ENCODE measurements at regions not wholly inside any gene's neighbourhood (a gene's known extent, or its start where the extent isn't known, plus 50 kb on each side); places are given as distances from the start of the nearest gene placed in this dataset.
"Not testable (repeated sequence)": the region's sequence is repeated elsewhere in the genome, so short reads cannot be mapped to it uniquely, and the experiment has no call there.

- Mint-ChIP-seq H3K4me1 (no peaks in the 10 kb centered on the region), H3K9me3 (no peaks in the 10 kb centered on the region), H3K27me3 (no peaks in the 10 kb centered on the region), H3K36me3 (ENCODE audit: low read depth) (no peaks in the 10 kb centered on the region), H3K27ac (no peak overlapping the region), H3K4me3 (no peak overlapping the region)
- ChIA-PET CTCF (no interaction called here), POLR2A (no interaction called here)
- no peak for DNase-seq
Measured at GRCh38 chrX:114272096-114272686, 311.7 kb upstream of the HTR2C start.

GRCh38 chrX:114270371-114270770, 313.5 kb upstream of the HTR2C start:
- not testable (repeated sequence) for H3K4me1 Mint-ChIP-seq, H3K9me3 Mint-ChIP-seq

GRCh38 chrX:114268643-114269042, 315.2 kb upstream of the HTR2C start:
- Mint-ChIP-seq H3K4me1 (no peaks in the 10 kb centered on the region), H3K27ac (no peak overlapping the region), H3K9me3 (no peaks in the 10 kb centered on the region), H3K4me3 (no peak overlapping the region), H3K36me3 (ENCODE audit: low read depth) (no peaks in the 10 kb centered on the region), H3K27me3 (no peaks in the 10 kb centered on the region)
- CTCF ChIA-PET, result no interaction called here
- POLR2A ChIA-PET, result no interaction called here
- DNase-seq, result no peak

More at GRCh38 chrX:114270371-114270770, 313.5 kb upstream of the HTR2C start:
- DNase-seq; CTCF ChIA-PET; H3K4me3 Mint-ChIP-seq; H3K27ac Mint-ChIP-seq; H3K27me3 Mint-ChIP-seq; H3K36me3 Mint-ChIP-seq (ENCODE audit: low read depth); POLR2A ChIA-PET: not testable (repeated sequence)

DNA sequence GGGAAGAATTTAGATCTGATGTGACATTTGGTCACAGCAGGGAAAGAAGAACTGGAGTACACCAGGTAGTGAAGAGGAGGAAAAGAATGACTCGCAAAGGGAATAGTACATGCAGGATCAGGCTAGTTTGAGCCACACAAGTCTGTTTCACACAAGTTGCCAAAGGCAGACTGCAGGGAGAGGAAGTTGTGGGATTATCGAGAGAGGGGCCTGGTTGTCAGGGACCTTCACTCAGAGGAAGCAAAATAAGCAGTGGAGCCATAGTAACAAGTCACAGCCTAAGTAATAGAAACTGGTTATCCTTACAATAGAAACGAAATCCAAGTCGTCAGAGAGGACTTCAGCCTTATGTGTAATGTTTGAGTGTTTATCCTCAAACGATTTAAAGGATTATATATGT, 316.7 kb upstream of the HTR2C start:
- ChIA-PET CTCF (no interaction called here), POLR2A (no interaction called here)
- Mint-ChIP-seq H3K9me3 (no peaks in the 10 kb centered on the region), H3K27ac (no peak overlapping the region), H3K36me3 (ENCODE audit: low read depth) (no peaks in the 10 kb centered on the region), H3K4me3 (no peak overlapping the region), H3K27me3 (no peaks in the 10 kb centered on the region), H3K4me1 (no peaks in the 10 kb centered on the region)
- DNase-seq, result no peak

DNA sequence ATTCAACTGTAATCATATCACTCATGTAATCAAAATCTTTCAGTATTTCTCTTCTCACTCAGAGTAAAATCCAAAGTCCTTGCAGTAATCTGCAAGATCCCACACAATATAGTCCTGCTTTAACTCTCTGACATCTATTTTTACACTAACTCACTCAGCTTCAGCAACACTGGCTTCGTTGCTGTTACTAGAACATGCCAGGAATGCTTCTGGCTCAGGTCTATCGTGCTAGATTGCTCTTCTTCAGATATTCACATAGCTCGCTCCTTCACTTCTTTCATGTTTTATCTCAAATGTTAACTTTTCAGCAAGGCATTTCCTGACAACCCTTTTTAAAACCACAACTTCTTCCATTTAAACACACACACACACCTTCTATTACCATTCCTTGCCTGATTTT, 331.7 kb upstream of the HTR2C start:
- DNase-seq, result no peak
- Mint-ChIP-seq H3K27ac (no peak overlapping the region), H3K9me3 (no peaks in the 10 kb centered on the region), H3K27me3 (no peaks in the 10 kb centered on the region), H3K36me3 (ENCODE audit: low read depth) (no peaks in the 10 kb centered on the region), H3K4me1 (no peaks in the 10 kb centered on the region), H3K4me3 (no peak overlapping the region)
- ChIA-PET CTCF (interaction anchor here (0.6 to 1.0 kb wide), 2 partner anchors 9 to 1052 kb away, joined by 3 read pairs; no protein-coding TSS in a partner anchor), POLR2A (no interaction called here)

GRCh38 chrX:114251575-114251974, 332.3 kb upstream of the HTR2C start:
- Mint-ChIP-seq H3K4me1 (no peaks in the 10 kb centered on the region), H3K27ac (no peak overlapping the region), H3K9me3 (no peaks in the 10 kb centered on the region), H3K27me3 (no peaks in the 10 kb centered on the region), H3K4me3 (no peak overlapping the region), H3K36me3 (ENCODE audit: low read depth) (no peaks in the 10 kb centered on the region)
- ChIA-PET CTCF (interaction anchor here (0.6 kb wide), 1 partner anchor 1053 kb away, joined by 3 read pairs; no protein-coding TSS in a partner anchor), POLR2A (no interaction called here)
- DNase-seq, result no peak

- ChIA-PET POLR2A (no interaction called here), CTCF (no interaction called here)
- H3K9me3 Mint-ChIP-seq, result no peaks in the 10 kb centered on the region
- no peak overlapping the region for H3K4me3 Mint-ChIP-seq
- no peaks in the 10 kb centered on the region for H3K4me1 Mint-ChIP-seq
- no peaks in the 10 kb centered on the region for H3K27me3 Mint-ChIP-seq
- no peak for DNase-seq
- H3K27ac Mint-ChIP-seq, result no peak overlapping the region
- no peaks in the 10 kb centered on the region for H3K36me3 Mint-ChIP-seq (ENCODE audit: low read depth)
Measured at GRCh38 chrX:114221445-114221844, 362.4 kb upstream of the HTR2C start.

DNA sequence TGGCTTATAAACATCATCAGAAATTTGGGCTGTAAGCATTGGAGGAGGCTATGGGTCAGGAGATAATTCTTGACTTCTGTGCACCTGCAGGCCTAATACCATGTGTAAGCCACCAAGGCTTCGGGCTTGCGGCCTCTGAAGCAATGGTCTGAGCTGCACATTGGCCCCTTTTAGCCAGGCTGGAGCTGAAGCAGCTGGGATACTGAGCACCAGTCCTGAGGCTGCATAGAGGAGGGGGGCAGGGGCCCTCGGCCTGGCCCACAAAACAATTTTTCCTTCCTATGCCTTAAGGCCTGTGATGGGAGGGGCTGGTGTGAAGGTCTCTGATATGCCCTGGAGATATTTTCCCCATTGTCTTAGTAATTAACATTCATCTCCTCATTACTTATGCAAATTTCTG, 373.0 kb upstream of the HTR2C start:
- Mint-ChIP-seq H3K27ac (no peak overlapping the region), H3K4me3 (no peak overlapping the region), H3K27me3 (no peaks in the 10 kb centered on the region), H3K9me3 (no peaks in the 10 kb centered on the region), H3K36me3 (ENCODE audit: low read depth) (no peaks in the 10 kb centered on the region), H3K4me1 (no peaks in the 10 kb centered on the region)
- no peak for DNase-seq
- POLR2A ChIA-PET, result no interaction called here
- CTCF ChIA-PET, result no interaction called here

DNA sequence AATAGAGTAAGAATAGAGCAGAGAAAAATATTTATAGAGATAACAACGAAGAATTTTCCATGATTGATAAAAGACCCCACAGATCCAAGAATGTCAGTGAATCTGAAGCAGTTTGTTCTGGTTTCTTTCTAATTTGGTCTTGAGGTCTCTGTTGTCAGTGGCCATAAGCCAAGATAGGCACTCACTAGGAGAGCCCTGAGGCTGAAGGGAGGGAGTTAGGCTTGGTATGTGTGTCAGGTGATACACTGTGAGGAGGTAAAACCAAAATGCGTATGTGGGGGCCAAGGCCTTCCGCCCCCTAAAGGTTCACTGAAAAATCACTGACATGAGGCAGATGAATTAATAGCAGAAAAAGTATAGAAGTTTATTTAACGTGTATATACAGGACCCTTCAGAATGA, 382.3 kb upstream of the HTR2C start:
- Mint-ChIP-seq H3K36me3 (ENCODE audit: low read depth) (no peaks in the 10 kb centered on the region), H3K4me3 (no peak overlapping the region), H3K4me1 (no peaks in the 10 kb centered on the region), H3K27me3 (no peaks in the 10 kb centered on the region), H3K27ac (no peak overlapping the region), H3K9me3 (no peaks in the 10 kb centered on the region)
- CTCF ChIA-PET, result no interaction called here
- no peak for DNase-seq
- POLR2A ChIA-PET, result no interaction called here

DNA sequence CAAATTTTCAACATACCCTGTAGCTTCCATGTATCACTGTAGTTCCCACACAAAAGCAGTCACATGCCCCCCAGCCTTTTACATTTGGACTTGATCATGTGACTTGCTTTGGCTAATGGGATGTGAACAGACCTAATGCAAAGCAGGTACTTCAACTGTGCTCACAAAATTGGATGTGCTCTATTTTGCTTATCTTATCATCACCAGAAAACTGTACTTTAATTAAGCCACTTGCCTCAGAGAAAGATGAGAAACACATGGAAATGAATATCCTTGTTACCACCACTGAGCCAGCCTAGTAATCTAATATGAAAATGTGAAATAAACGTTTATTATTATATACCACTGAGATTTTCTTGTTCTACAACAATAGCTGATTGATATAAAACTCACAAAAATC, 402.7 kb upstream of the HTR2C start:
- Mint-ChIP-seq H3K4me1 (no peaks in the 10 kb centered on the region), H3K9me3 (no peaks in the 10 kb centered on the region), H3K27ac (no peak overlapping the region), H3K27me3 (no peaks in the 10 kb centered on the region), H3K36me3 (ENCODE audit: low read depth) (no peaks in the 10 kb centered on the region), H3K4me3 (no peak overlapping the region)
- ChIA-PET POLR2A (no interaction called here), CTCF (no interaction called here)
- no peak for DNase-seq

- H3K27ac Mint-ChIP-seq, result no peak overlapping the region
- no peaks in the 10 kb centered on the region for H3K27me3 Mint-ChIP-seq
- peaks cover 2% of the 10 kb centered on the region for H3K9me3 Mint-ChIP-seq
- POLR2A ChIA-PET, result no interaction called here
- no peaks in the 10 kb centered on the region for H3K4me1 Mint-ChIP-seq
- DNase-seq, result no peak
- CTCF ChIA-PET, result no interaction called here
- no peak overlapping the region for H3K4me3 Mint-ChIP-seq
- H3K36me3 Mint-ChIP-seq (ENCODE audit: low read depth), result no peaks in the 10 kb centered on the region
Measured at GRCh38 chrX:114178126-114178525, 405.8 kb upstream of the HTR2C start.

DNA sequence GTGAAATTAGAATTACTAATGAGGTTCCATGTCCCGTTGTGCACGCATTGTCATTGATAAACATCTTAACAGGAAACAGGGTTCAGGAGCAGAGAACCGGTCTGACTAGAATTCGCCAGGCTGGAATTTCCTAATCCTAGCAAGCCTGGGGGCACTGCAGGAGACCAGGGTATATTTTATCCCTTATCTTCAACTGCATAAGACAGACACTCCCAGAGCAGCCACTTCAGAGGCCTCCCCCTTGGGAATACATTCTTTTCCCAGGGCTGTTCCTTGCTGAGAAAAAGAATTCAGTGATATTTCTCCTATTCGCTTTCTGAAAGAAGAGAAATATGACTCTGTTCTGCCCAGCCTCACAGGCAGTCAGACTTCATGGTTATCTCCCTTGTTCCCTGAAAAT, 416.6 kb upstream of the HTR2C start:
- CTCF ChIA-PET; H3K36me3 Mint-ChIP-seq (ENCODE audit: low read depth); DNase-seq; POLR2A ChIA-PET; H3K9me3 Mint-ChIP-seq; H3K4me3 Mint-ChIP-seq; H3K27me3 Mint-ChIP-seq; H3K4me1 Mint-ChIP-seq; H3K27ac Mint-ChIP-seq: not testable (repeated sequence)

DNA sequence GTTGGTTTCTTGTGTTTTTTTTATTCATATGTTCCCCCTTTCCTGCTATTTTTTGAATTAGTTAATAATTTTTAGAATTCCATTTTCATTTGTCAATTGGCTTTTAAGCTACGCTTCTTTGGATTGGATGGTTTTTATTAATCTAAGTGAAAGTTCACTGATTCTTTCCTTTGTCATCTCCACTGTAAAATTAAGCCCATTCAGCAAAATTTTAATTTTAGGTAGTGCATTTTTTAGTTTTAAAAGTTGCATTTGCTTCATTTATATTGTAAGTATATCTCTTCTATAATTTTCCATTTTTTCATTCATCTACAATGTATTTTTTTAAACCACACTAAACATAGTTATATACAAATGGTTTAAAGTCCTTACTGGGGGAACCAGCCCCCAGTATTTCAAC, 417.3 kb upstream of the HTR2C start:
- POLR2A ChIA-PET, result no interaction called here
- Mint-ChIP-seq H3K4me3 (no peak overlapping the region), H3K36me3 (ENCODE audit: low read depth) (no peaks in the 10 kb centered on the region), H3K4me1 (no peaks in the 10 kb centered on the region), H3K27ac (no peak overlapping the region), H3K27me3 (no peaks in the 10 kb centered on the region), H3K9me3 (no peaks in the 10 kb centered on the region)
- no peak for DNase-seq
- CTCF ChIA-PET, result no interaction called here

GRCh38 chrX:114165537-114165936, 418.3 kb upstream of the HTR2C start:
- Mint-ChIP-seq H3K36me3 (ENCODE audit: low read depth) (no peaks in the 10 kb centered on the region), H3K9me3 (peaks cover 3% of the 10 kb centered on the region), H3K27me3 (no peaks in the 10 kb centered on the region), H3K4me3 (no peak overlapping the region), H3K27ac (no peak overlapping the region), H3K4me1 (no peaks in the 10 kb centered on the region)
- CTCF ChIA-PET, result no interaction called here
- no peak for DNase-seq
- POLR2A ChIA-PET, result no interaction called here
